Left ventricle myocardium inferior (tissue), 1 donor: ENCODE measurements at regions not wholly inside any gene's neighbourhood (a gene's known extent, or its start where the extent isn't known, plus 50 kb on each side); places are given as distances from the start of the nearest gene placed in this dataset.

Source experiments
- DNase-seq: peaks from one replicate; pipeline ENCODE4 v3.0.0-alpha.2; 2020
- H3K27ac ChIP-seq: fragments of 200-600 bp; replicated peaks from 2 replicates; pipeline ENCODE4 v1.8.0; 2021
- H3K27me3 ChIP-seq: fragments of 200-600 bp; 2 replicates; pipeline ENCODE4 v1.8.0; 2021; ENCODE audit warnings: low read depth
- H3K36me3 ChIP-seq: fragments of 200-600 bp; 2 replicates; pipeline ENCODE4 v1.8.0; 2021
- H3K4me1 ChIP-seq: fragments of 200-600 bp; 2 replicates; pipeline ENCODE4 v1.8.0; 2021
- H3K4me3 ChIP-seq: fragments of 200-600 bp; 2 replicates; pipeline ENCODE4 v1.8.0; 2021; ENCODE audit warnings: mild to moderate bottlenecking, moderate library complexity
- H3K9me3 ChIP-seq: fragments of 200-600 bp; replicated peaks from 2 replicates; pipeline ENCODE4 v1.8.0; 2021
- CTCF ChIP-seq: fragments of 200-600 bp; IDR thresholded peaks from 2 replicates; pipeline ENCODE4 v1.8.0; 2021; ENCODE audit warnings: antibody characterized with exemption, mild to moderate bottlenecking, borderline replicate concordance
- intact Hi-C: fragments of 100-400 bp; cut with micrococcal nuclease; formaldehyde crosslinking; loops from one replicate; pipeline ENCODE4 v1.11.0; 2022
- donor health status: DM: no; HTN: yes; CAD: no; lungs with severe emphysema.

DNA sequence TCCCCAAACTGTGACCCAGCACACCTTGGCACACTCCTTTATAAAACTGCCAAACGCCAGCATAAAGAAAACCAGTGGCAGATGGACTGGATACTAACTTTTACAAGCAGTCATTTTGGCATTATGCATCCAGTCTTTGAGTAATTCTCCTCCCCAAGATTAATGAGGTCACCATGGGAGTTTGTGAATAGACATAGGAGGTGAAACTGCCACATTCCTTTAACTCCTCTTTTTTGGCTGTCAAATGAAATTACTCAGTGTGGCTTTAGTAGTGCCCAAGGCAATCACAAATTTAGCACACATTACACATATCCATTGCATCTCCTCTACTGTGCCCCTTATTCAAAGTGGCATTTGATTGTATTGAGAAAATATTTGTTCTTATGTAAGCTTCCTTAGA is 315.3 kb upstream of the FGF13 start:
- TF ChIP-seq CTCF = no peak
- H3K36me3 ChIP-seq = no peaks in the 10 kb centered on the region
- DNase-seq = no peak
- H3K4me3 ChIP-seq = no peak overlapping the region
- no peak overlapping the region for H3K27ac ChIP-seq
- H3K9me3 ChIP-seq = no peaks in the 10 kb centered on the region
- intact Hi-C loops = no loop called here
- H3K4me1 ChIP-seq = no peaks in the 10 kb centered on the region
- no peaks in the 10 kb centered on the region for H3K27me3 ChIP-seq

DNA sequence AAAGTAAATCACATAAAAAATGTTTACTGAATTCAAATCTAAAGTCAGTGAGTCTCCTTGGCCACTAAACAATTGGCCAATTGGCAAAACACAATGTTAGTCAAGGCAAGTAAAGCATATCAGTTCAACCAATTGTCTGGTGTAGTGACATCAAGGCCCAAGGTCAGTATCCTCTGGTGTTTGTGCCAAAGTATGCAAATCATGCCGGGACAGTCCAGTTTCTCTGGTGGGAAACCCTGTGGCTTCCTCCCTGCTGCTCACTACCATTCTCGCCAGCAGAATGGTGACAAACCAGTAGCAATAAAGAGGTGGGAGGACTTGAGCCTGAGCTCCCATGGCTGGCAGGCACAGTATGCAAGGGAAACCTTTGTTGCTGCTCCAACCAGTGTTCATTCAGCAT is 314.9 kb upstream of the FGF13 start:
- intact Hi-C loops = no loop called here
- TF ChIP-seq CTCF = no peak
- DNase-seq = no peak
- Histone ChIP-seq H3K27ac (no peak overlapping the region), H3K4me1 (no peaks in the 10 kb centered on the region), H3K4me3 (no peak overlapping the region), H3K36me3 (no peaks in the 10 kb centered on the region), H3K27me3 (no peaks in the 10 kb centered on the region), H3K9me3 (no peaks in the 10 kb centered on the region)

GRCh38 chrX:139025816-139026215 is 314.3 kb upstream of the FGF13 start:
- no peak for TF ChIP-seq CTCF
- no peaks in the 10 kb centered on the region for H3K36me3 ChIP-seq
- H3K27me3 ChIP-seq = no peaks in the 10 kb centered on the region
- DNase-seq = no peak
- H3K4me1 ChIP-seq = no peaks in the 10 kb centered on the region
- intact Hi-C loops = no loop called here
- no peak overlapping the region for H3K27ac ChIP-seq
- no peaks in the 10 kb centered on the region for H3K9me3 ChIP-seq
- H3K4me3 ChIP-seq = no peak overlapping the region

DNA sequence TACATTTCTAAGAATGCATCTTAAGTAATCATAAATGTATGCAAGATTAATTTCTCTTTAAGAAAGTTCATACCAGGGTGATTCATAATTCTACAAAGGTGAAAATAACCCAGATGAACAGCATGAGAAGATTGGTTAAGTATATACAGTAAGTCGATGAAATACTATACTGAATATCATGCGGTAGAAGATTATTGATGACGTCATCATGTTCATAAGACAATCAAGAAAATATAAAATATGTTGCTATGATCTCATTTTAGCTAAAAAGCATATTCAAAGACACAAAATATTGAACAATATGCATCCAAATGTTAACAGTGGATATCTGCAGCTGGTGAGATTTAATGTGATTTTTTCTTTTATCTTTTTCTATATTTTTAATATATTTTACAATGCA is 312.0 kb upstream of the FGF13 start:
- no peaks in the 10 kb centered on the region for H3K4me1 ChIP-seq
- intact Hi-C loops = no loop called here
- no peak for TF ChIP-seq CTCF

DNA sequence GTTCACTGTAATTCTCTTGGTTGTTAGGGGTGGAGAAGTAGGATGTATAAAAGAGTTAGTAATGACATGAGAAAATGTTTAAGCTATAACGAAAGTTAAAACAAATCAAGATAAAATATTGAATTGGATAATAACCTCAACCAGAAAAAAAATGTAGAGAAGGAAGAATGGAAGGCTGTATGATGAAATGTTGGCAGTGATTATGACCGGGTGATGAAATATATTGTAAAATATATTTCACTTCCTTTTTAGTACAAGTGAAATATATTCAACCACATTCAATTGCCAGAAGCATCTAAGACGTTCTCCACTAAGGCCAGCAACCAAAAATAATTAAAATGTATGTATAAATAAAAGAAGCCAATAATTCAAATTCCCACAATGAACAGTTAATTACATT is 309.3 kb upstream of the FGF13 start:
- no peak overlapping the region for H3K4me3 ChIP-seq
- intact Hi-C loops = no loop called here
- no peak for TF ChIP-seq CTCF
- no peak for DNase-seq
- H3K27ac ChIP-seq = no peak overlapping the region
- no peaks in the 10 kb centered on the region for H3K27me3 ChIP-seq
- no peaks in the 10 kb centered on the region for H3K36me3 ChIP-seq
- H3K4me1 ChIP-seq = no peaks in the 10 kb centered on the region
- H3K9me3 ChIP-seq = peaks cover 3% of the 10 kb centered on the region

More for the DNA sequence above, 312.0 kb upstream of the FGF13 start:
- no peak for DNase-seq
- Histone ChIP-seq H3K27me3 (no peaks in the 10 kb centered on the region), H3K36me3 (no peaks in the 10 kb centered on the region), H3K9me3 (no peaks in the 10 kb centered on the region), H3K4me3 (no peak overlapping the region), H3K27ac (no peak overlapping the region)

- intact Hi-C loops = no loop called here
Measured at GRCh38 chrX:139018436-139018835, 306.9 kb upstream of the FGF13 start.

More at GRCh38 chrX:139018436-139018835, 306.9 kb upstream of the FGF13 start:
- H3K4me1 ChIP-seq = no peaks in the 10 kb centered on the region
- peaks cover 16% of the 10 kb centered on the region for H3K9me3 ChIP-seq
- H3K4me3 ChIP-seq = no peak overlapping the region
- no peaks in the 10 kb centered on the region for H3K27me3 ChIP-seq
- no peak for DNase-seq
- H3K27ac ChIP-seq = no peak overlapping the region
- TF ChIP-seq CTCF = no peak
- no peaks in the 10 kb centered on the region for H3K36me3 ChIP-seq
